NCI-H526 (cell line): ENCODE measurements at regions not wholly inside any gene's neighbourhood (a gene's known extent, or its start where the extent isn't known, plus 50 kb on each side); places are given as distances from the start of the nearest gene placed in this dataset.
"Not testable (repeated sequence)": the region's sequence is repeated elsewhere in the genome, so short reads cannot be mapped to it uniquely, and the experiment has no call there.

Source experiments
- DNase-seq, 2 experiments: peaks; one replicate each; lab custom pipeline; 2025; lab: John Stamatoyannopoulos, UW

DNA sequence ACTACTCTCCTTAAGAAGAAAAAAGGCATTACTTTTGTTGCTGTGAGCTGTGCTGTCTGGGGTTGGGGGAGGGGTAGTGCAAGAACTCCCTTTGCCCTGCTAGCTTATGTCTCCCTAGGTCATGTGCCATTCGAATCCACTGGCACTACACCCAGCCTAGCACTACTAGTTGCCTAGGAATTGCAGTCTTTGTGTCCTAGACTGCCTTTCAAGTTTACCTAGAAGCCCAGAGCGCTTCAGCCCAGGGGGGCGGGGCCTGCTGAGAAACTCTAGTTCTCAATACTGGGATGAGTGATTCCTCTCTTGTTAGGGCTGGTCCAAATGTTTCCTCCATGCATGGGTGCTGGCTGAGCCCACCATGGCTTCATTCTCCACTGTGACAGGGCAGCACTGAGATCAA is 1011.5 kb downstream of the PCDH19 start:
- no peak for DNase-seq

DNA sequence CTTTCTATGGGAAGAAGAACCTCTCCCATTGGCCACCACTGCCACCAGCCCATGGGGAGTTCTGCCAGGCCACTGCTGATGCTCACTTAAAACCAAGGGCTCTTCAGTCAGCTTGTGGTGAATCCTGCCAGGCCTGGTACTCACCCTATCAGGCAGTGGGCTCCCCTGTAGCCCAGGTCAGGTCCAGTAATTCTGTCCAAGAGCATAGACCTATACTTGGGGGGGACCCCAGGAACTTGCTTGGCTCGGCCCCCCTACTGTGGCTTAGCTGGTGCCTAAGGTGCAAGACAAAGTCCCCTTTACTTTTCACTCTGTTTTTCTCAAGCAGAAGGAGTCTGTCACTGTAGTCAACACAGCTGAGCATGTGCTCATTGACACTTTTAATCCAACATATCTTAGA is 1012.2 kb downstream of the PCDH19 start:
- DNase-seq, result no peak

DNA sequence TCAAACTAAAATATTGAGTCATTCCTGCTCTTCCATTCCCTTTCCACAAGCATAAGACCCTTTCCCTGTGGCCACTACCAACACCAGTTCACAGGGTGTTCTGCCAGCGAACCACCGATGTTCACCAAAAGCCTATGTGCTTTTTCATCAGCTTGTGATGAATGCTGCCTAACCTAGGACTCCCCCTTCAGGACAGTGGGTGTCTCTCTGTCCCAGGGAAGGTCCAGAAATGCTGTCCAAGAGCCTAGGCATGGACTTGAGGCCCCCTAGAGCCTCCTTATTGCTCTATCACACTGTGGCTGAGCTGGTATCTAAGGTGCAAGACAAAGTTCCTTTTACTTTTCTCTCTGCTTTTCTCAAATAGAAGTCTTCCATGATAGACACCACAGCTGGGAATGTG is 1015.6 kb downstream of the PCDH19 start:
- DNase-seq, result peak in 1 of 2 experiments; percentile 9

DNA sequence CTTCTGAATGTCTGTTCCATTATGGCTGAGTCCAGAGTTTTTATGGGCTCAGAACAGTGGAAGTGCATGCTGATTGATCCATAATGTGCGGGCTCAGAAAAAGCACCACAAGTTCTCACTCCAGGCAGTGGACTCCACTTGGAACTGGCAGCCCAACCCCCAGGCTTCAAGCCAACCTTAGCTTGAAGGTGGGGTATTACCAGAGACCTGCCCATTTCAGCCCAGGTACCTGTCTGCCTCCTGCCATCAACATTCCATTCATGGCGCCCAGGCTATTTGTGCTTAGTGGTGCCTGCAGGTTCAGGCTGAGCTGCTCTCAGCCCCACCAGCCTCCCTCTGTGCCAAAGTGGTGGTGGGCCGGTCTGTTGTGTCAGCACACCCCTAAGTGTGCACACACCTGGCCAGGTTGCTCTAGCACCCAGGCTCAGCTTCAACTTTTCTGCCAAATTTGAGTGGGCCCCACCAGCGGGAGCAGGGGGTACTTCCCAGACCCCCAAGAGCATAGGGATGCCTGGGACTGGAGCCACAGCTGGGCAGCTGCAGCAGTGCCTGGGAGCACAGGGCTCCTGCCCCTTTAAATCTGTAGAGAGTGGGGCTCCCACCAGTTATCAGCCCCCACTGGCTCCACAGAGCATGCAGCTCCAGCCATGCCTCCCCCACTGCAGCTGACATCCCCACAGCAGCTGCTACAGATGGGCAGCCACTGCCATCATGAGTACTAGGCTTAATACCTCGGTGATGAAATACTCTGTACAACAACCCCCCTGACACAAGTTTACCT is 1025.3 kb downstream of the PCDH19 start:
- DNase-seq, result no peak

DNA sequence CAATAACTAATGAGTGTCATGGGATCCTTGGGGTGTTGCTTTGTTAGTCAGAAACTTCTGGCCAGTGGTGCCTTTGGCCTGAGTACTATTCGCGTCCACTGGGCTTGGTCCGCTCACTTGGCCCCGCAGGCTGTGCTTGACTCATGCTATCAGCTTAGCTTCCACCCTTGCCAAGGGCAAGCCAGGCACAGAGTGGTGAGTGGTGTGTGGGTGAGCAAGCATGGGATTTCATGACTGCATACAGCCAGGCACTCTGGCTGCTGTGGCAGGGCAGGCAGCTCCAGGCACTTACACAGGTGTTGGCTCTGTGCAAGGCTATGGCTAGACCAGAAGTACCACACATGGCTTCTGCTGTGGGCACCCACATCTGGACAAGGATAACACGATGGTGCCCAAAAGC is 1026.3 kb downstream of the PCDH19 start:
- DNase-seq, result no peak

DNA sequence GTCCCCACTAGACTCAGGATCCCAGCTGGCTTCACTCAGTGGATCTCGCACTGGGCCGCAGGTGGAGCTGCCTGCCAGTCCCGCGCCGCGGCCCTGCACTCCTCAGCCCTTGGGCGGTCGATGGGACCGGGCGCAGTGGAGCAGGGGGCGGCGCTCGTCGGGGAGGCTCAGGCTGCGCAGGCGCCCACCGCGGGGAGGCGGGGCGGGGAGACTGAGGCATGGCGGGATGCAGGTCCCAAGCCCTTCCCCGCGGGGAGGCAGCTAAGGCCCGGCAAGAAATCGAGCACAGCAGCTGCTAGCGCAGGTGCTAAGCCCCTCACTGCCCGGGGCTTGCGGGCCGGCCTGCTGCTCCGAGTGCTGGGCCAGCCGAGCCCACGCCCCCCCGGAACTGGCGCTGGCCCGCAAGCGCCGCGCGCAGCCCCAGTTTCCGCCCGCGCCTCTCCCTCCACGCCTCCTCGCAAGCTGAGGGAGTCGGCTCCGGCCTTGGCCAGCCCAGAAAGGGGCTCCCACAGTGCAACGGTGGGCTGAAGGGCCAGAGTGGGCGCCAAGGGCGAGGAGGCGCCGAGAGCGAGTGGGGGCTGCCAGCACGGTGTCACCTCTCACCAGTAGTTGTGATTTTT is 1038.0 kb downstream of the PCDH19 start:
- DNase-seq, result no peak

DNA sequence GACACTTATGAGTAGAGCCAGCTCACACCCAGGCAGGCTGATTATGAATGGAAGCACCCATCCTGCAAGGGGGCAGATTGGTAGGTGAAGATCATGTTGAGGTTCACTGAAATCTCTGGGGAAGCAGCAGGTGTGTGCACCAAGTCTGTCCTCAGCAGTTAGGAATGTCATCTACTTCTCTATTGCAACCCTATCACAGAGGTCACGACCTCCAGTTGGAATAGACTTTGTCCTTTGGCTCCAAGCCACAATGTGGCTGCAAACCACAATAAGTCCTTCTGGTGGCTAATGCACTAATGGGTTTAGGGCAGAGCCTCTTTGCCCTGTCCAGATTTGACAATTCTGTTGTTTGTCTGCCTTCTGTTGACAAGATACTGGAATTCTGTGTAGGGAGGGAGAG is 1056.7 kb downstream of the PCDH19 start:
- DNase-seq, result no peak

DNA sequence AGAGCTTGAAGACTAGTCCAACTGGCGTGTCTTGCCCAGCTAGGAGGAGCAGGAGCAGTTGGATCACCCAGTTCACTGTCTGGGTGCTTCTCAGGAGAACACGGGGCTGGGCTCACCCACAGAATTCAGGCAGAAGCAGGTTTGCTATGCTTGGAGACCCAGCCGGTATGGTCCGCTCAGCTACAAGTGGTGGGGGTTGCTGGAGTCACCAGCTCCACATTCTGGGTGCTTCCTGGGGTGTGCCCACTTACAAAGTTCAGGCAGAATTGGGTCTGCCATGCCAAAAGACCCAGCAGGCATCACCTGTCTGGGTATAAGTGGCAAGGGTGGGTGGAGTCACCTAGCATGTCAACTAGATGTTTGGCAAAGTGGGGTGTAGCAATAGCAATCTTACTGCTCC is 1061.8 kb downstream of the PCDH19 start:
- no peak for DNase-seq

DNA sequence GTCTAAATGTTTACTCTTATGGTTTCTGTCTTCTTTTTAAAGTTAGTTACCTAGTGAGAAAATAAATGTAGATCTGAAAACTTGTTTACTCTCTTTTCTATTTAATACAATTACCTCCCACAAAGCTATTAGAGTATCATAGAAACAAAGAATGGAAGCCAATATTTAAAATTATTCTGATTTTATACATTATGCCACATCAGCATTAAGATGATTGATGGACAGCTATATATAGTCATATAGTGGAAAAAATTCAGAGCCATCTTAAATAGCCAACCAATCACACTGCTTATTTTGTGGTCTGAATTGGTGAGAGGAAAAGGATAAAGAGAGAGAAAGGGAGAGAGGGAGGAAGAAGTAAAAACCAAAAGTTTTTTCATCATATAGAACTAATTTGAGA is 1101.8 kb downstream of the PCDH19 start:
- no peak for DNase-seq

DNA sequence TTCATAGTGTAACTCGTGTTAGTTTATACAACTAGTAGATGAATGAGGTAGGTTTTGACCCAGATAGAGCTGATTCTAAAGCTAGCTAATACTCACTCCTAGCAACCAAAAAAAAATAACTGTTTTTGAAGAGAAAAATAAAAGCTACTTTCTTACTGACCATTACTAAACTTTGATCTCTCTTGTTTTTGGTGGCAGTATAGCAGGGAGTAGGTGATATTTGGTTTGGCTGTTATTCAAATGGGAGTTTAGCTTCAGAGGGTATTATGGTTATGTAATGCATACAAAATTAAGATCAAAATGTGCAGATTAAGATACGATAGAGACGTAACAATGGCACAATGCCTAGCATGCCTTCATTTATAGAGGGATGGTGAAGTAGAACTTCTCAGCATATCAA is 1104.5 kb downstream of the PCDH19 start:
- DNase-seq, result no peak

DNA sequence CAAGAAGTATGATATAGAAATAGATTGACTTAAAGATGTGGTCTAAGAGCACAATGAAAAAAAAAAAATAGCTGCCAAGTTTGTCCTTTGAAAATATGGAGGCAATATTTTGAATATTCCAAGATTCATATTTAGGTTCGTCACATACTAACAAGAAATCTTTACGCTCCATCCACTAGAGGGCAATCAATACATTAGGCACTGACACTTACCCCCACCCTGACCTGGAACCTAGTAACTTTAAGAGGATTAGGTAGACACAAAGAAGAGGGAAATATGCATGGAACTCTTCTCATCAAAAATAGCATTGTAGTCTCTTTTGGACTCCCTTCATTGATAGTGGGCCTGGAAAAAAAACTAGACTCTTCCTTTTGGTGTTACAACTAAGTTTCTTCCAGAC is 1108.1 kb downstream of the PCDH19 start:
- DNase-seq, result peak; percentile 2 to 31

DNA sequence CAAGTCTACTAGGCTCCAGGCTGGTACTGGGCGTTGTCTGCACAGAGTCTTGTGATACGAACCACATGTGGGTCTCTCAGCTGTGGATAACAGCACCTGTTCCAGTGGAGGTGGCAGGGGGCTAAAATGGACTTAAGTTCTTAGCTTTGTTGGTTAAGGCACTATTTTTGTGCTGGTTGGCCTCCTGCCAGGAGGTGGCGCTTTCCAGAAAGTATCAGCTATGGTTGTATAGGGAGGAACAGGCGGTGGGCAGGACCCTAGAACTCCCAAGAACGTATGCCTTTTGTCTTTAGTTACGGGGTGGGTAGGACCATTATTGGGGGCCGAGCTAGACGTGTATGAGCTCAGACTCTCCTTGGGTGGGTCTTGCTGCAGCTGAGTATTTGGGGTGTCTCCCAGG is 1138.4 kb downstream of the PCDH19 start:
- DNase-seq, result no peak

DNA sequence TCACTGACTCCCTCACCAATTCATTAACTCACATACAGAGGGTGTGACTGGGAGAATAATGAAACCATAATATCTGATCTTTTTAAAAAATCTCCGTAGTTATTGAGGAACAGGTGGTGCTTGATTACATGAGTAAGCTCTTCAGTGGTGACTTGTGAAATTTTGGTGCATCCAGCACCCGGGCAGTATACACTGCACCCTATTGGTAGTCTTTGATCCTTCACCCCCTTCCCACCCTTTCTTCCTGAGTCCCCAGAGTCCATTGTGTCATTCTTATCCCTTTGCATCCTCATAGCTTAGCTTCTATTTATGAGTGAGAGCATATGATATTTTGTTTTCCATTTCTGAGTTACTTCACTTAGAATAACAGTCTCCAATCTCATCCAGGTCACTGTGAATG is 1143.8 kb downstream of the PCDH19 start:
- no peak for DNase-seq

DNA sequence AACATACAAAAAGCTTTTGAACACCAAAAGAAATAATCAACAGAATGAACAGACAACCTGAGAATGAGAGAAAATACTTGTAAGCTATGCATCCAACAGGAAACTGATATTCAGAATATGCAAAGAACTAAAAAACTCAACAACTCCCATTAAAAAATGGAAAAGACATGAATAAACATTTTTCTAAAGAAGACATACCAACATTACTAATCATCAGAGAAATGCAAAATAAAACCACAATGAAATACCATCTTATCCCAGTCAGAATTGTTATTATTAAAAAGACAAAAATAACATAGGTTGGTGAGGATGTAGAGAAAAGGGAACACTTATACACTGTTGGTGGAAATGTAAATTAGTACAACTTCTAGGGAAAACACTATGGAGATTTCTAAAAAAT is 1161.9 kb downstream of the PCDH19 start:
- DNase-seq, result no peak

DNA sequence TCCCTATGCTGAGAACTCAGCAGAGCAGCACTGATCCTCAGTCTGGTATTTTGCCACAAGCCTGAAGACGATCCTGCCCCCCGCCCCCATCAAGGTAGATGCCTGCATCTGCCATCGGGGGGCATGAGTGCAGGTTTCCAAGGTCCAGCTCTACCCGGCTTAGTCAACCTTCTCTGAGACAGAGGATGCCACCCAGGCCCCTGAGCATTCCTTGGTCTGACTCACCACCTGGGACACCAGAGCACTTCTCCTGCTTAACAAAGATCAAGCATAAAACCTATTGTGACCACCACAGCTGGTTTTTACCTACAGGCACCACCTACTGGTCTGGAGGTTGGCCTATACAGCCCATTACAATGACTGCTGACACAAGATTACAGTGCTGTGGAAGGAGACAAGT is 1168.1 kb downstream of the PCDH19 start:
- DNase-seq, result no peak

DNA sequence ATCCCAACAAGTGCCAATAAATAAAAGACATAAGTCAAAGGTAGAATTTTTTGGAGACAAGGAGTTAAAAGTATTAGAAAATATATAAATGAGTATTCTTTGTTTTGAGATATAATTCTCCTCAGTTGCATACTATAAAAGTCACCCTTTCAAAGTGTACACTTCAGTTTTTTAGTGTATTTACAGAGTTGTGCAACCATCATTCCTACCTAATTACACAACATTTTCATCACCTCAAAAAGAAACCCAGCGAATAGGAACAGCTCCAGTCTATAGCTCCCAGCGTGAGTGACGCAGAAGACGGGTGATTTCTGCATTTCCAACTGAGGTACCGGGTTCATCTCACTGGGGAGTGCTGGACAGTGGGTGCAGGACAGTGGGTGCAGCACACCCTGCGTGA is 1175.7 kb downstream of the PCDH19 start:
- not testable (repeated sequence) for DNase-seq

DNA sequence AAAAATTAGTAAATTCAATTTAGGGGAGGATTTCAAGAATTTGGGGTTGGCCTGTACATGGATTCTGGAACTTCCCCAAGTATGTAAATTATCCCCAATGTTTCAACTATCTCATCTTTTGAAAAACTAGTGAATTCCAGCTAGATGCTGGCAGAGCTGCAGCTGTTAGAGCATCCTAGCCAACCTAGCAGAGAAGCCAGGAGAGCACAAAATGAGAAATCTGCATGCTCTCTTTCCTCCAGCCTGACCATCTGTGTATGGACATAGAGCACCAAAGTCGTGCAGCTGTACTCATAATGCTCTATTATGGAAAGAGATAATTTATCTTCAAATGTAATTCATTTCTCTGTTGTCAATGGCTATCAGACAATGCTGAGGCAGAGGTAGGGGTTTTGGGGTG is 1217.7 kb downstream of the PCDH19 start:
- no peak for DNase-seq

DNA sequence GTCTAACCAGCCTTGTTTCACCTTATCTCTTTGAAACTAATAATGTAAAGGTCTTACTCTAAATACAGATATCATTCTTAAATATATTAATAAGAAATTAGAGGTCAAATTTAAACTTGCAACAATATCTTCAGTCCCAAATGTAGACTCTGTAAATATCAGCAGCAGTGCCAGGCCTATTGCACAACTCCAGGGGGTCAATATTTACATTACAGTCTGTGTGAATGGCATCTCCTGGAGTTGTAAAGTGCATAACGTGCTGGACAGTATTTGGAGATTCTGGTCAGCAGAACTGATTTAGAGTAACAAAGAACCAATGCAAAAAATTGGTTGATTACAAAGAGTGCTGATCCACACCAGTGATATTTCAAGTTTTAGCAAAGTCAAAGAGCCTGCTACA is 1225.9 kb downstream of the PCDH19 start:
- no peak for DNase-seq

DNA sequence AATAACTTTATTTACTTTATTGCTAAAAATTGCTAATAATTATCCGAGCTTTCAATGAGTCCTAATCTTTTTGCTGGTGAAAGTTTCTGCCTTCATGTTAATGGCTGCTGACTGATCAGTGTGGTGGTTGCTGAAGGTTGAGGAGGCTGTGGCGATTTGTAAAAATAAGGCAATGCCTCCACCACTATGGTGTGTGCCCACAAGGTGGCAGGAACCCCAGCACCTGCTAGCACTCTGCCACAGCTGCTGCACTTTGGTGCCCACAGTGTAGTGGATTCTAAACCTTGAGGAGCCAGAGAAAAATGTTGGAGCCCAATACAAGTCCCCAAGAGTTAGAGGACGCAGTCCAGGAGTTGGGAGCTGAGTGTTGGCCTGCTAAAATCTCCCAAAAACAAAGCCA is 1237.1 kb downstream of the PCDH19 start:
- no peak for DNase-seq

DNA sequence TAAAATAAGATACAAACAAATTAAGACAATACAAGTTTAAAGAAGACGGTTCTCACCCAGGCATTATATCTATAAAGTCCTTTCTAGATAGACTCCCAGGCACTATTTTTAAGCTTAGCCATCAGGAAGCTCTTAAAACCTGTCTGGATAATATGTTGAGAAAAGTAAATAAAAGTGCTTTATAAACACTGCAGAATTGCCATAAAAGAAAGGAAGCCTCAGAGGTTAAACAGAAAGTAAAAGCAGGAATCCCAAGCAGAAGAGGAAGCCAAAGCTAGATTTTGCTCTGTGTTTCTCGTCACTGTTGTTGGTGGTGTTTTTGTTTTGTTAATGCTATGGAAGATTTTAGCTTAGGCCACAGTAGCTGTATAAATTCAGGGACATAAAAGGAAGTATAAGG is 1267.3 kb downstream of the PCDH19 start:
- no peak for DNase-seq

DNA sequence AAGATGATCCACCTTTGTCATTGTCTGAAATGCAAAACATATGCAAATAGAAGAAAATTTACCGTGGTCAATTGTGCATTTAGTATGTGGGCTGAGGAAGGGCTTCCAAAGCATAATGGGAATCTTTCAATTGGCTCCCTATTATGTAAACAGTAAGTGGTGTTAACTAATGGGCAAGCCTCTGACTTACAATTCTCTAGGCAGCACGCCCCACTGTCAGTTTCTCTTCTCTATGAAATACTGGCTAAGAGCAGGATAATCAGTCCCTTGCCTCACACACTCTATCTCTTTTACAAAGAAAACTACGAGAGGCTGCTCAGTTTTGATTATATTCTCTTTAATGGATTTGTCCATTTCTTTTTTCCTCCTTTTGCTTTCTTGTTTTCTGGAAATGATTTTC is 1272.6 kb downstream of the PCDH19 start:
- DNase-seq, result peak in 1 of 2 experiments; percentile 7

DNA sequence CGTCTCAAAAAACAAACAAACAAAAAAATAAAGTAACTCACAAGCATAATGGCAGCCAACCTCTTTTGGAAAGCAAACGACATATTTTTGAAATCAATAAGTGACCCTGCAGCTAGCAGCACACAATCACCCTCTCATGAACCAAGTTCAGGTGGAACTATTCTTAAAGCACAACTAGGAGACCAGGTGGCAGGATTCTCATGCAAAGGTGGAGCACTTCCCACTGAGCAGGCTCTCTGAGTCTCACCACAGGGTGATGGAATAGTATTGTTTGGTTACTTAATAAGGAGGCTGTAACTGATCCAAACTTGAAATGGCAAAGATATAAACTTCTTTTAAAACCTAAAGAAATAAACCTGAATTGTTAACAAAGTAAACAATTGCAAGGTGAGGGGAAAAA is 1293.1 kb downstream of the PCDH19 start:
- DNase-seq, result no peak

DNA sequence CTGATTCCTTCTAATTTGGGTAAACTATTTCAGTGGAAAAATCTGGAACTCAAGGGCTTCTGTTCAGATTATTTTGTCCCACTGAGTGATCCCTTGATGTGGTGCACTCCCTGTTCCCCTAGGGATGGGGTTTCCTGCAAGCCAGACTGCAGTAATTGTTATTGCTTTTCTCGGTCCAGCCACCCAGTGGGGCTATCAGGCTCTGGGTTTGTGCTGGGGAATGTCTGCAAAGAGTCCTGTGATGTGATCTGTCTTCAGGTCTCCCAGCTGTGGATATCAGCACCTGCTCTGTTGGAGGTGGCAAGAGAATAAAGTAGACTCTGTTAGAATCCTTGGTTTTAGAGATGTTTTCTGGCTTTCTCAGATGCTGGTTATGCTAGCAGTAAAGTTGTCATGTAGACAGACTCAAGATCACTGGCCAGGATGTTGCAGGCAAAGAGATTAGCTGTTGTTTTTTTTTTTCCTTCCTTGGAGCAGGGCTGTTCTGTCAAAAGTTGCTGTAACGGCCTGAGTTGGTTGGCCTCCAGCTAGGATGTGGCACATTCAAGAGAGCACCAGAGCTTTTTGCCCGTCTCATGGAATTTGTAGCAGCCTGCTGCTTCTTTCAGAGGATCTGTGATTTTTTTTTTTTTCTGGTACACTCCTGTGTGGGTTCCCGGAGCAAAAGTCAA is 1314.0 kb downstream of the PCDH19 start:
- no peak for DNase-seq
